GM13976 (cell line): ENCODE measurements at regions not wholly inside any gene's neighbourhood (a gene's known extent, or its start where the extent isn't known, plus 50 kb on each side); places are given as distances from the start of the nearest gene placed in this dataset.

Experiments used
- DNase-seq: peaks from one replicate; pipeline ENCODE4 v3.0.0; 2012; ENCODE audit warnings: low spot score
- in situ Hi-C: fragments of 300-500 bp; cut with MboI; formaldehyde crosslinking; loops from one replicate; pipeline ENCODE4 v1.12.0; 2022; ENCODE audit warnings: low sequenced_read_pairs, mixed read lengths, inconsistent platforms; ENCODE audit not compliant: unreplicated experiment
- TF ChIP-seq, protein P1 (sequence below): IDR thresholded peaks from 2 replicates; pipeline ENCODE4 v1.5.1; 2012; ENCODE audit warnings: borderline replicate concordance, mild to moderate bottlenecking; ENCODE audit not compliant: insufficient read depth; ENCODE audit errors: extremely low read depth, missing control alignments, control extremely low read depth

DNA sequence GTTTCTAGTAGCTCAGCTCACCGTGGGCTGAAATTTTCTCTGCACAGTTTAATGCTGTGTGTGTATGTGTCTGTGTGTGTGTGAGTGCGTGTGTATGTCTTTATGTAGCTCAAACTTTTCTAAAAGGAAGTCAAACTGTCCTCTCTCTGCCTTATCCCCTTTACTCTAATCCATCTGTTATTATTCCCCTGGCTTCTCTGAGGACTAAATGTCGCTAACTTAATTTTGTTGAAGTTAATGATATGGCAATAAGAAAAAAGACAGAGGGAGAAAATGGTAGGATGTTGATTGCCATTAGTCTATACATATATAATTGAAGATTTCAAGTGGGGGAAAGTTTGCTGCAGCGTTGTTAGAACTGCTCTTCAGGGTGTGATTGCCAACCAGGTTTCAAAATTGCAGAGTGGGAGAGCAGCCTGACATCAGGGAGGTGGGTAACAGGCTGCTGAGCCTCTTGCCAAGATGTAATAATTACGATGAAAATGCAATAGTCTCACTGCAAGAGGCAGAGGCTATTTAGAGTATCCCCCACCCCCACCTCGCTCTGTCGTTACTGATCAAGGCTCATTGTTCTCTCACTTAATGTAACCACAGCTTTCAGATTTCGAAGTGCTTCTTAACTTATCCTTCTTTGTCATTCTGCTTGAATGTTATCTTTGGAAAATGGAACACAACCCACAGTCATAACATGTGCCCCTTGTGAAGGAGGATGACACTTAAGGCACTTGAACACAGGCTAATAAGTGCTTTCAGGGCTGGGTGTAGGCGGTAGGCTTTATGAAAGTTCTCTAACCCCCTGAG lies 559.0 kb upstream of the PLXNA2 start:
- DNase-seq = no peak
- in situ Hi-C loops = no loop called here
- TF ChIP-seq, protein P1, sequence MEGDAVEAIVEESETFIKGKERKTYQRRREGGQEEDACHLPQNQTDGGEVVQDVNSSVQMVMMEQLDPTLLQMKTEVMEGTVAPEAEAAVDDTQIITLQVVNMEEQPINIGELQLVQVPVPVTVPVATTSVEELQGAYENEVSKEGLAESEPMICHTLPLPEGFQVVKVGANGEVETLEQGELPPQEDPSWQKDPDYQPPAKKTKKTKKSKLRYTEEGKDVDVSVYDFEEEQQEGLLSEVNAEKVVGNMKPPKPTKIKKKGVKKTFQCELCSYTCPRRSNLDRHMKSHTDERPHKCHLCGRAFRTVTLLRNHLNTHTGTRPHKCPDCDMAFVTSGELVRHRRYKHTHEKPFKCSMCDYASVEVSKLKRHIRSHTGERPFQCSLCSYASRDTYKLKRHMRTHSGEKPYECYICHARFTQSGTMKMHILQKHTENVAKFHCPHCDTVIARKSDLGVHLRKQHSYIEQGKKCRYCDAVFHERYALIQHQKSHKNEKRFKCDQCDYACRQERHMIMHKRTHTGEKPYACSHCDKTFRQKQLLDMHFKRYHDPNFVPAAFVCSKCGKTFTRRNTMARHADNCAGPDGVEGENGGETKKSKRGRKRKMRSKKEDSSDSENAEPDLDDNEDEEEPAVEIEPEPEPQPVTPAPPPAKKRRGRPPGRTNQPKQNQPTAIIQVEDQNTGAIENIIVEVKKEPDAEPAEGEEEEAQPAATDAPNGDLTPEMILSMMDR = no peak

DNA sequence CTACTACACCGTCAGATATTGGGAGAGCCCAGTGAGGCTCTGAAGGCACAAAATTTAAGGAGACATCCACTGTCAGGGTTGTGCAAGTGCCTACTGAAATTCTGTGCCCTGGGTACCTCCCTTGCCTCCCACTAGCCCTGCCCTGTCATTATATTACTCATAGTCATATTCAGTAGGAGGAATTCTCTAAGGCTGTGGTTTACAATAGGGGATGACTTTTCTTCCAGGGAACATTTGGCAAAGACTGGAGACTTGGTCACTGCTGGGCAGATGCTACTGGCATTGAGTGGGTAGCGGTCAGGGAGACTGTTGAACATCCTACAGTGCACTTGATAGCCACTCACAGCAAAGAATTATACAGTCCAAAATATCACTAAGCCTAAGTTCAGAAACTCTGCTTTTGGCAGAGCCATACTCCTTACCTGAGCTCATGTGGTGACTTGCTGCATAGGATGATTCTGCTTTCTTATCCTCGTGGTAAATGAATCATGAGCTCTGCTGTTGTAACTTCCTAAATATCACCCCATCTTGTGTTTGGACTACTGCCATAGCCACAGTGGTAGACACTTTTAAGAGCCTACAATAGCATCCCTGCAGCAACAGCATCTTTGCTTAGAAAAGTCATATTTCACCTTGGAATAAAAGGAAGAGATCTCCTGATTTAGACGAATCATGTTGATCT lies 563.4 kb upstream of the PLXNA2 start:
- in situ Hi-C loops = no loop called here

DNA sequence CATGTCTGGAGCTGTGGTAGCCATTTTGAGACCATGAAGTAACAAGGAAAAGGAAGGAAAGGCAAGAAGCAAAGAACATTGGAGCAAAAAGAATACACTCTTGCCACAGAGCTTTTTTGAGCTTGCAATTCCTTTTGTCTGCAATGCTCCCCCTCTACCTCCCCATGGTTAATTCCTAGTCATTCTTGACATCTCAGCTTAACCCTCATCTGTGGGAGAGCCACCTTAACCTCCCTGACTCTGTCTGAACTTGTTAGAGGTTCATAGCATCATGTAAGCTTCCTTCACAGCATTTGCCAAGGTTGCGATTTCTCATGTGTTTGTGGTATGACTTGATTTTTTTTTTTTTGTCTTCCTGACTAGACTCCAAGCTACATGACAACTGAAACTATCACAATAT lies 564.1 kb upstream of the PLXNA2 start:
- TF ChIP-seq, protein P1 = no peak
- no peak for DNase-seq
- in situ Hi-C loops = no loop called here

More for the DNA sequence above, 563.4 kb upstream of the PLXNA2 start:
- TF ChIP-seq, protein P1 = no peak
- no peak for DNase-seq

DNA sequence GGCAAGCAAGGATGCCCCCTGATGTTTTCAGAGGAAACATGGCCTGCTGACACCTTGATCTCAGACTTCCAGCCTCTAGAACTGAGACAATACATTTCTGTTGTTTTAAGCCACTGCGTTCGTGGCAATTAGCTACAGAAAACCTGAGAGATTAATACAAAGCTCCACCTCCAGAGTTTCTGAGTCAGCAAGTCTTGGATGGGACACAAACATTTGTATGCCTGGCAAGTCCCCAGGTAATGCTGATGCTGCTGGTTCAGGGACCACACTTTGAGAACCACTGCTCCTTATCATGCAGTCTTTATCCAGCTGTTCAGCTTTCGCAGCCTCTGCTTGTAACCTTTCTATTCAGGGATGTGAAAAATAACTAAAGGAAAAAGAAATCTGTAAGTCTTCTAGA lies 565.7 kb upstream of the PLXNA2 start:
- TF ChIP-seq, protein P1 = no peak
- DNase-seq = no peak

DNA sequence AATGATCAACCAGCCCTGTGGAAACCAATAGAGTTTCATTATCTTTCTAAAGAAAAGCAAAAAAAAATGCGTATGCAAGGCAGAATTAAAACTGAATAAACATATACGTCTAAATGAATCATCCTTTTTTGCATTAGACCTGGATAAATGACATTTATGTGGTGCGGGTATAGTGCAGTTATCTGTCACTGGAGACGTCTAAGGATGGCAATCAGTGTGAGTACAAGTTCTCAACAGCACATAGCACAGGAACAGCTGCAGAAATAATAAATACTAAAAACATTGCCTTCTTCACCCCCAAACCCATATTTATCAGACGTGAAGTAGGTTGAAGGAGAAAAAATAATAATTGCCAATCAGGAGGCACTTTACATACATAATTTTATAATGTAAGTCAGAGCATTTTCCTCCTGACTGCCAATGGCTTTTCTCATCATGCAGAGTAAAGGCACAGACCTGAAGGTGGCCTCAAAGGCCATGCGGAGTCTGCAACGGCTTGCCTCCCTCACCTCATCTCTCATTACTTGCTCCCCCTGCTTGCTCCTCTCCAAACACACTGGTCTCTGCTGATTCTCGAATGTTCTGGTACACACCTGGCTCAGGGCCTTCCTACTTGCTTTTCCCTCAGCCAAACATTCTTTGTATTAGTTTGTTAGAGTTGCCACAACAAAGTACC lies 574.7 kb upstream of the PLXNA2 start:
- in situ Hi-C loops = no loop called here
- TF ChIP-seq, protein P1 = no peak
- DNase-seq = no peak

More for the DNA sequence above, 565.7 kb upstream of the PLXNA2 start:
- in situ Hi-C loops = no loop called here

DNA sequence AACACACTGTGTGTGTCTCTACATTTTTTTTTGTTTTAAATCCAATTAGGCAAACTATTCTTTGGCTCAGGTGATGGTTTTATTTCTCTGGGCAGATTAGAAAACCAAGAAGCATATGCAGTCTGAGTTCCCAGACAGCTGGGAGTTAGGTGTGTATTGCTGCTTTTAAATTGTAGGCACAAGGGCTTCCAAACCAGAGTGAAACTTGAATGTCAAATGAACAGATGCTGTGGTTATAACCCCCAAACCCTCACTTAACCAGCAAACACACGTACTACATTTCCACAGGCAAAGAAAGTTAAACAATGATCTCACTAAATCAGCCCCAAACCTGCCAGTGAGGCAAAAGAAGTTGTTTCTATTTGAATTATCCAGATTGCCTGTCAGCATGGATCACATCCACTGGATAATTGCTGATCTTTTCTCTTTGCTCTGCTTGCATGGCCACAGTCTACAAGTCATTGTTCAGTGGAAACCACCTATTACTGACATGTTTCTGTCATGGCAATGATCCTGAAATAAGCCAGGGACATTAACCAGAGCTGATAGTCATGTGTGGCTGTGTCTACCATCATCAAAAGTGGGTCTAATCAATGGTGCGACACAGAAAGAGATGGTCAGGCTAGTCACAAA lies 576.5 kb upstream of the PLXNA2 start:
- DNase-seq = no peak
- TF ChIP-seq, protein P1 = no peak
- in situ Hi-C loops = no loop called here
